SK-N-DZ (cell line): ENCODE measurements at regions not wholly inside any gene's neighbourhood (a gene's known extent, or its start where the extent isn't known, plus 50 kb on each side); places are given as distances from the start of the nearest gene placed in this dataset.

Source experiments
- DNase-seq: peaks from one replicate; pipeline ENCODE4 v3.0.0-alpha.2; 2015; ENCODE audit warnings: low spot score

DNA sequence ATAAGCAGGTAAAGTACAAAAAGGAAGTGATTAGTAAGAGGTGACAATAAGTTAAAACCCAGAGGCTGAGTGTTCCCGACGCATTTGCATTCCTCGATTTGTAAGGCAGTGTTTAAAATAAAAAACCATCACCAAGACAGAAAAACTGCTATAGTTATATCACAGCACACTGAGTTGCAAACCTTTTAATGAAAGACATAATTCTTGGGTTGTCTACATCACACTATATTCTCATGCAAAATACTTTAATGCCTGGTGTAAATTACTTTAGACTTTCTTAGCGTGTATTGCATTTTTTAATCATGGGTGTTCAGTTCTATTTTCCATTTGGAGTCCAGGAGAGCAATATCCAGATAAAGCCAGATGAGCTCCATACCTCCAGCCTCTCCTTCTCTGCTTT lies 458.5 kb downstream of the MTX2 start:
- no peak for DNase-seq

DNA sequence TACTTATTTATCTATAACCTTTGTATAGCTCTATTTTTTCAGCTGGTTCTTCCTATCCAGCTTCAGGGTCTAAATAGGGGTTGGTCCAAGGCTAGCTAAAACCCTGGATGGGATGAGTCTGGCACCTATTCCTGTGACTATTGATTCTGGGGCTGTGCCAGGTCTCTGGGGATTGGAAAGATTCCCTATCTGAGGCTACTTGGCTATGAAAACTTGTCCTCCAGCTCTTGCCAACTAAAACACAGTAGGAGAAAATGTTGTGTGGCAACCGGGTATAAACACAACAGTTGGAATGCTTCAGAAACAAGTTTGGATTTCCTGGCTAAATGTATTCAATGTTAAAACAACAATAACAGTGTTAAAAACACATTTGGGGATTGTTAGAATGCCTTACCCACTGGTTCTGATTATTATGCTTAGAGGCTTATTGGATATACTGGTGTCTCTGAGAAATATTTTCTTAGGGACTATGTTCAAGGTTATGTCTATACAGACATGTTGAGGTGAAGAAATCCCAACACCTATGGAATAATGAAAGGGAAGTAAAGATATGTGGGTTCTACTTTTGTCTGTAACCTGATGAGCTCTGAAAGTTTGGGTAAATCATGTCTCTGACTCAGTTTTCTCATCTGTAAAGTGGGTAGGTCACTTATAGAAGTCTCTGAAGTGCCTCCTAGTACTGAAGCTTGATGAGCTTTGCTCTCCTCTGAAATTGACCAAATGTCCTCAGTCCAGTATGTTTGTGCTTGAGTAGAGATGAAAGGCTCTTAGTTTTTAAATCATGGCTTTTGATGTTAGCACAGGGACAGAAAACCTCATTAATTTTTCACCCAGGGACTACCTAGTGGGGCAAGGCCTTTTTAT lies 460.7 kb downstream of the MTX2 start:
- DNase-seq = no peak

DNA sequence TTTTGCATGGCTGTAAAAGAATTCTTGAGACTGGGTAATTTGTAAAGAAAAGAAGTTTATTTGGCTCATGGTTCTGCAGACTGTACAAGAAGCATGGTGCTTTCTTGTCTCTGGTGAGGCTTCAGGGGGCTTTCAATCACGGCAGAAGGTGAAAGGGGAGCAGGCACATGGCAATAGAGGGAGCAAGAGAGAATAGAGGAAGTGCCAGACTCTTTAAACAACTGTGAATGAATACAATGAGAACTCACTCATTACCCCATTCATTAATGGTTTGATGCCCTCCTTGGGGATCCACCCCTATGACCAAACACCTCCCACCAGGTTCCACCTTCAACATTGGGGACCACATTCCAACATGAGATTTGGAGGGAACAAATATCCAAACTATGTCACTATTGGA lies 463.5 kb downstream of the MTX2 start:
- no peak for DNase-seq

DNA sequence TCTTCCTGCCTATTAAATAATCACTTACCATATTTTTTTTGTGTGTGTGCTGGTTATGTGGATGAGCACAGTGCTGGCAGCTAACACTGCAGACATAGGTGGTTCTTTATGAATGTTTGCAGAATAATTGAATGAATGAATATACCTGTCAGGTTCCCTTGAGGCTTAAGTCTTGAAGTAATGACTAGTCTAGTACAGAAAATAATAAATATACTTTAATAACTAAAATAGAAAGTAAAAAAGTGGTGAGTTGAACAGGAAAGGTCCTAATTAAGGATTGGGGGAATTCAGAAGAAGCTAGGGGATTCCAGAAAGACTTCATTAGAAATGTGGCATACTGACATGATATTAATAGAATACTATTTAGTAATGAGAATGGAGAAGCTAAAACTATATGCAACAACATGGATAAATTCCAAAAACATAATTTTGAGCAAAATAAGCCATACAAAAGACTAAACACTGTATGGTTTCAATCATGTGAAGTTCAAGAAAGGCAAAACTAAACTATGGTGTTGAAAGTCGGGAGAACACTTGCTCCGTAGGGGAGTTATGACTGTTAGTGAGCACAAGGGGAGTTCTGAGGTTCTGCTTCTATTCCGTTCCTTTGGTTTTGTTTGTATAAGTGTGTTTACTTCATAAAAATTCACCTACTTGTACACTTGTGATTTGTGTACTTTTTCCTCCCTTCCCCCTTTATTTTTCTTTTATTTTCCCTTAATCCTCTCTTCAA lies 464.6 kb downstream of the MTX2 start:
- no peak for DNase-seq

DNA sequence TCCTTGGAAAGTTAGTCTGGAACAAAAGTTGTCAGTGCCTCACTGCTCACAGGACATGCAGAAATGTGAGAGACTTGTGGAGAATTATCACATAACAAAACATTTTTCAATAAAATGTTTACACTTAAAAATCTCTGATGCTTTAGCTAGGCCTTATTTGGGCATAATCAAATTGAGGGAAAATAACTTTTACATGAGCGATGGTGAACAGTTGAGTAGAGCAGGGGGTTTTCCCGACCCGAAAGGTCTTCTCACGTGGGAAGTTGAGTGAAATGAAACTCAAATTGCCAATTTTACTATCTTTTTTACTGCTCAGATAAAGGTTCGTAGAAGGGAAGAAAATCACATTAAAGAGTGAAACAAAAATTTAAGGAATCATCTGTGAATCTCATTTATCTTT lies 465.6 kb downstream of the MTX2 start:
- DNase-seq = no peak

DNA sequence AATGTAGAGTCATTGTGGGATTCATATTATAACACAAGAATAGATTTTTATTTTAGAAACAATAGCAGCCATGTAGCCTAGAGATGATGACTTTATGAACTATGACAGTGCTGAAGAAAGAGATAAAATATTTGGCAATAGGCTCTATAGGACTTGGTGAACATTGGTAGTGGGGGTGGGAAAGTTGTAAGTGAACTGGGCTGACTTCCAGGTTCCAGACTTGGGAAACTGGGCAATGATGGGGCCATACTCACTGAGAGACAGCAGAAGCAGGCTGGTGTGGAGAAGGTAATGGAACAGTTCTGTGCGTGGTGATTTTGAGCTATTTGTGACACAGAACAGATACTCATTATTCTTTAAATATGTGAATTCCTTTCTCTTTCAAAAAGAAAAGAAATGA lies 470.3 kb upstream of the HNRNPA3 start:
- DNase-seq = no peak

DNA sequence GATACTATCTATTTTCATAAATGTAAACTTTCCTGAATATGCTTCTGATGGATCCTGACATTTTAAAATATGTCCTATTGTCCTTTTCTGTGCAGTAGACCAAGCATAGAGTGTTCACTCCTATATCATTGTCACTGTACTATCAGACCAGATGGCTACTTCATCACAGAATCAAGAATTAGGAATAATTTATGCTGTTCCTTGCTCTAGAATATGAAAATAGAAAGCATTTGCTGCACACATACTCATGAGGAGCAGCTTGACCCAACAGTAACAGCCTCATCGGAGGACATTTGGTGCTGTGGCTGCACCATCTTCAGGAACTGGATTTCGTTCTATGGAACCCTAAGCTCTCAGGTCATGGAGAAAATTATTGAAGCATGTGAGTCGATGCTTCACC lies 468.9 kb upstream of the HNRNPA3 start:
- DNase-seq = no peak

DNA sequence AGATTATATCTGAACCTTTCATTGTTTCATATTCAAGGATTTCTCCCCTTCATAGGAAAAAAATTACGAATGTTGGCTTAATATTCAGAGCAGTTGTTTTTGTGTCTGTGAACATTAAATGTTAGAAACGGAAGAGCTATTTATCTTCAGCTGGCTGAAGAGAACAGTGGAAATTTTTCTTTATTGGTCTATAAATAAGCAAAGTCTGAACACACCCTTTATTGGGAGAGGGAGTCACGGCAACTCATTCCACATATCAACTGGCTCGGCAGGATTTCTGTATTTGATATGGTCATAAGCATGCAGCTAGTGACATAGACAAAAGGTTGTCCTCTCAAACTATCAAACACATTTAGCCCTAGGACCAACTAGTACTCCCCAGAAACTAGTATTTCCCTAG lies 468.4 kb upstream of the HNRNPA3 start:
- no peak for DNase-seq

DNA sequence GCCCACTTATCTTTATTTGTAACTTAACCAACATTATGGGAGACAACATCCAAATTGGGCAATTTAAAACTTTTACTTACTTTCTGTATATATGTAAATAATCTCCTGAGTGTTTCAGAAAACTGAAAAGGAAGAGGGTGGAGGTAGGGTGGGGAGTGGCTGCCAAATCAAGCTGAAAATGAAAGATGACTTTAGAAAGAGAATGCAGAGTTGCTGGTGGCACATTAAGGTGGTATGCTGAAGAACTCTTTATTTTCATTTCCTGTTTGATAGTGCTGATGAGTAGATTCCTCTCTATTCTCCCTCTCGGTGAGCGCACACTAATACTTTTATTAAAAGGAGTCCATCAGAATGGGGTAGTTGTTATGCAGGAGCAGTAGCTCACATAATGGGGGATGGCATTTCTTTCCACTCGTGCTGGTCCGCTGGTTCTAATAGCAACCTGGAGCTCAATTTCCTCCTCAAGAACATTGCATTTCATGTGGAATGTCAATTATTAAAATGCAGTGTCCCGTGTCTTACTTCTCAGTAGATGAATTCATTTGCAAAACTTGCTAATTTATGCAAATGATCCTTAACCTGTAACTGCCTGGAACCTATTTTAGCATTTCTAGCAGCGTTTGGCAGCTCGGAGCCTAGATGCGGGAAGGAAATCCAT lies 466.9 kb upstream of the HNRNPA3 start:
- no peak for DNase-seq

DNA sequence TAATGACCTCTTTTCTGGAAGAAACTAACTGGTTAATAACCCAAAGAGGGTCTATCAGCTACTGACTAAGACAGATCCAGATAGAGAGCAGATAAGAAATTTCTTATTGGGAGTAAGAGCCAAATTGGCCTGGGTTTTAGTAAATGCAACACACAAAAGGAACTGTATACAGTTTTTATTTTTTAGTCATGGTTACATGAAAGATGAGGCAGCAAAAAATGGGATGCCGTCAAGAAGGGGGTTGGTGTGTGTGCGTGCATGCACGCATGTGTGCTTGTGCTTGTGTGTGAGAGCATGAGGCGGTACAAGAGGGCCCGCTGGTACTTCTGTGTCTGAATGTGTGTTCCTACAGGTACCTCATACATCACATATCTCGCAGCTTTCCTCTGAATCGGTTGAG lies 466.2 kb upstream of the HNRNPA3 start:
- no peak for DNase-seq

DNA sequence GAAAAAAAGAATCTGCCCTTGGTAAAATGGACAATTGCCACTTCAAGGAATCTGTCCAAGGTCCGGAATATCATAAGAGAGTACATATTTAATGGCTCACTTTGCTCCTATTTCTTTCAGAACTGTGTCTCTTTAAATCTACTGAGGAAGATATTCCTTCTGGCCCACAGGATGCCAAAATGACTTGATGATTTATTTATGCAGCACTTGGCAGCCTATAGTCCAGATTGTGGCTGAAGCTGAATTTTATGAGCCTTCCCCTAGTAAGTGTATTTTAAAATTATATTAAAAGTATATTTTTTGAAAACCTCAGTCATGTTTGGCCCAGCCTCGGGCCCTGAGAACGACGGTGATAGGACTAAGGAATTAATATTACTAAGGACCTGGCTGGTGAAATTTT lies 465.1 kb upstream of the HNRNPA3 start:
- no peak for DNase-seq

DNA sequence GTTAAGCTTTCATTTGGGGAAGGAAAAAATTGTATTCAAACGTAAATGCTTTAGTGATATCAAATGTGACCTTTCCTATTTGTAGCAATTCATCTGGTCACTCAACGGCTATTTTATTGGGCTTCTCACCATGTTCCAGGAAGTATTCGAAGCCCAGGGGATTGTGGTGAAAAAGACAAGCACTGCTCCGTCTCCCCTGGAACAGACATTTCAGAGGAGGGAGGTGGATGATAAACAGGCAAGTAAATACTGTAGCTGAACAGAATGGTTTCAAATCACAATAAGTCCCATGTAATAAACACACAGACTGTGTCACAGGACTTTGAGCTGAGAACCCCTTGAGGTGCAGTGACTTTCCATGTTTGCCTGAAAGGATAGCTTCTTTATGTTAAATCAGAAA lies 464.7 kb upstream of the HNRNPA3 start:
- no peak for DNase-seq

DNA sequence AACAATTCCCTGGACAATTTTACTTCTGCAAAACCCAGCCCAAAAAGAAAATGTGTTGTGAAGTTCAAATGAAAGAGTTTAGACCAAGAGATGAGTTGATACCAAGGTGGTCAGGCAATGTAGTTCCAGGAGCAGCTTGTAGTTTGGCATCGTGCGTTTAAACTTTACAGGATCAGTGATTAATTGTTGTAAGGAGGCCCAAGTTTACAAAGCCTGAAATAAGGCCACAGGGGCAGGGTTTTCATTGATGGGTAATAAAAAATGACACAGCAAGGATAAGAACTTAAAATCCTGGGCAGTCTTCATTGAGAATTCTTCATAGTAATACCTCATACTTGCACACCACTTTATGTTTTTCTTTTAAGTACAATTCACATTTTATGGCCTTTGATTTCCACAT lies 463.9 kb upstream of the HNRNPA3 start:
- DNase-seq = no peak

DNA sequence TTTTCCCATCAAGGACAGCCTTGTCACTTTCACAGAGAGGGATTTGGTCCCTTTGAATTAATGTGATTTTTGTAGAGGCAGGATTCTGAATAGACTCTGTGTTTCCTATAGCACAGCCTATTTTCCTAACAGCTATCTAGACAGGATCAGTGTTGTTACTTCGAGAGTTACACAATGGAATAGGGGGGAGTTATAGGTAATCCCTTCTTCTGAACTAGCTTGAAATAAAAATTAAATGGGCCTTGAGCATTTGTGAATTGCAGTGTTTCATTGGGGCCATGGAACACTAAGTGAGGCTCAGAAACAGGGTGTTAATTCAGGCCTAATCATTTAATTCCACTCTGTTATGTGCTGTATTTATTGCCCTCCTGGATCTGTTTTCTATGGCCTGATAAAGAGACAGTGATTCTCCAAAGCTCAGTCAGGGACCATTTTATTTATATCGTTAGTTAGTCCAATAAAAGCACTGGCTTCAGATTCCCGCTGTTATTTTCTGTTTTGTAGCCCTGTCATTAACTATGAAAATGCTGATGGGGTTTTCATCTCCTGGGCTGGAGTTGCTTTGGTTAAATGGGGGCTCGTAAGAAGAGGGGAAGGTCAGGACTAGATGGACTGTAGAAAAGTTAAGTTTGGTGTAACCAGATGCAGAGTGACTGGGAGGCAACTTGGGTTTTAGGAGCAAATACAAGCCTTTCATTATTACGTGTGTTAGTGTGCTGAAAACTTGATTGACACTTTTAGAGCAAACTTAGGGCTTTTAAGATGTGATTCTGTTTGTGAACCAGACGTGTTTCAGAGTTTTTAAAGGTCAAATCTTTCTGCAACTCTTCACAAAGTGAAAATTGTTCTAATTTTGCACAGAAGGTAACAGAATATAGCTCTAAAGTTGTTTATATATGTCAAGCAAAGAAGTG lies 461.0 kb upstream of the HNRNPA3 start:
- DNase-seq = no peak

DNA sequence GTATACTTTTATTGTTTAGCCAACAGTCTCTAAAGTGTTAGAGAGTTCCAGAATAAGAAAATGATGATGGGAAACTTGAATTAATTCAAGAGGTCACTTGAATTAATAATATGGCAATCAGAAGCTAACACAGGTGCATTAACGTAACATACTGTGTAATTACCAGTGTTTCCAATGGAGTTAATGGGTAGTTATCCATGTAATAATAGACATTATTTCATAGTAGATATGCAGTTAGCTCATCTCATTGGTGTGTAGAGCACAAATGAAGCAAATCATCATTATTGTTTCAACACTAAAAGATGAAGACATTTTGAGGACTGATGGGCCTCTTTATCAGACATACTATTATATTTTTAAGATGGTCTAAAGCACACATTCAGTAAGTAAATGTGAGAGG lies 460.3 kb upstream of the HNRNPA3 start:
- no peak for DNase-seq

DNA sequence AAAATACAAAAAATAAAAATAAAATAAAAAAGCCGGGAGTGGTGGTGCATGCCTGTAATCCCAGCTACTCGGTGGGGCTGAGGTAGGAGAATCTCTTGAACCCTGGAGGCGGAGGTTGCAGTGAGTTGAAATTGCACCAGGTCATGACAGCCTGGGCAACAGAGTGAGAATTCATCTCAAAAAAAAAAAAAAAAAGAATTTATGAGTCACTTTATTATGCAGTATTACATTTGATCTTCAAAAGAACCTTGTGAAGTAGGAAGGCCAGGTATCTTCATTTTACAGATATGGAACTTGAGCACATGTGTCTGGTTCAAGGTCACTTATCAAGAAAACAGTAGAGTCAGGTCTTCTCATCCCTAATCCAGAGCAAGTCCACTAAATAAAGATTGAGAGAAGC lies 459.4 kb upstream of the HNRNPA3 start:
- DNase-seq = no peak

DNA sequence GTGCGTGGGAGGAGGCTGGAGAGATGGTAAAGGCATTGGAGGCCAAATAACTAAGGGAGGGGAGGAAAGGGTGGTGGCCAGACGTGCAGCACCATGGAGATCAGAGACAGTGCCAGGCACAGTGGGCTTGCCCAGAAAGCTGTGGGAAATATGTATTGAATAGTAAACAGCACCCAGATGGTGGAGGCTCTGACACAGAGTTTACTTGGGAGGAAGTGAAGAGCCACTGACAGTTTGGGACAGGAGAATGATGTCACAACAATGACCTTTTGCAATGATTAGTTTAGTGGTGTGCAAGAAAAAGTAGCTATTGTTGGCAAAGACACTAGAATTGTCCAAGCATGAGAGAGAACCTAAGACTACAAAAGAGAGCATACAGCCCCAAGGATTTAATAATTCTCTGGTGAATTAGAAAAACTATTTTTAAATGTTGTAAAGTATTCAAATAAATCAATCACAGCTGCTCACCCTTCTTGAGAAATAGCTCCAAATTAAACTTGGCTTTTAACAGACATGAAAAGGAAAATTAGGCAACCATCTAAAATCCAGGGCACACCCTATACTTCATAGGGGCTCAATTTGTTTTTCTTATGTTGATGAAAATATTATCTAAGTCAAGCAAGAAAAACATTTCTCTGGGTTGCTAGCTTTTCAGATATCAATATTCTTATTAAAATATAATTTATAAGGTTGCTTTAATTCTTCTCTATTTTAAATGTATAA lies 458.7 kb upstream of the HNRNPA3 start:
- DNase-seq = no peak

DNA sequence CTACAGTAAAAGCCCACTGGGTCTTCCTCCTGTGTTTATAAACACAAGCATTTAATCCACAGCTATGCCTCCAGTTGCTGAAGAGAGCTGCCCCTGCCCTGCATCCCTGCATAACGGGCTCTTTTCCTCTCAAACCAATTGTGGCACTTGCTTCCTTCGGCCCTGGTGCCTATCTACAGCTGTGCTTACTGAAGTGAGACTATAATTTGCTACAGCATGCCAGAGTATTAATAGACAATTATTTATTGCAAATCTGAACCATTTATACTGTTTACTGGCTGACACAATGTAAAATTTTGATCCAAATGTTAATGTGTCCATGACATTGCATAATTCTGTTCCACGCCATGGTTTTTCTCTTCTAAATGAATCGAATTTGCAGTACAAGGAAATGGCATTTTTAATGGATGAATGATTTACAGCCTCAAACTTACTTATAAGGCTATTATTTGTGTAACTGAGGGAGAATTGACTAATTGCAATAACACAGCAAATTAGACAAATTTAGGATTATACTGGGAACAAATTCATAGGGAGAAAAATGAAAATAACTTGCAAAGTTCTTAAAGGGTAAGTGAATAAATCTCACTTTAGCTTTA lies 457.0 kb upstream of the HNRNPA3 start:
- no peak for DNase-seq

DNA sequence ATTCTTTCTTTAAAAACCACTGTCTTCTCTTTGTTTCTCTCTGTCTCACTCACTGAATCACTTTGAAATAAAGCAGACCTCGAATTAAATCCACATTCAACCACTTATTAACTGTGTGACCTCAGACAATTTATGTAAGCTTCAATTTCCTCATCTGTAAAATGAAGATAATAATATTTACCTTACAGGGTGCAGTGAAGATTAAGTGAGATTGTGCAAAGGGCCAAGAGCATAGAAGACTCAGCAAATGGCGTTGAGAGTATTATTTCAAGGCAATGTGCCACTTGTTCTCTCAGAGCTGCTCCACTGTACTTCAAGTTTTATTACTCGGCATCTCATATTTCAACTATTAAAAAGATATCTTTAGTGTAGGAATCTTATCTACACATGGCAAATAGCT lies 454.2 kb upstream of the HNRNPA3 start:
- DNase-seq = peak; percentile 41

DNA sequence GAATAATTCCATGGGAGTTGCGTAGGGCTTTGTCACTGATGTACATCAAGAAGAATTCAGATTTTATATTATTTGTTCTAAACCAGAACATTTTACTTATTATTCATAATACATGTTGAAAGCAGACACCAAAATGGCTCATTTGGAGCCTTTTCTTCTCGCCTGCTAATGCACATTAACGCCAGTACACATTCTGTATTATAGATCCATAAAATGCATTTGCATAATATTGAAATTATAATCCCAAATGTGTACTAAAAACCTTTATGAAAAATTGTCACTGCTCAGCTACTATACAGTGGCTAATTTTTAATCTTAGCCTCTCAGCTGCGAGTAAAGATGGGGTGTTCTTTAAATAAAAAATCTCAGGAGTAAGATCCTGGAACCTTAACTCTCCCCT lies 452.2 kb upstream of the HNRNPA3 start:
- DNase-seq = no peak

DNA sequence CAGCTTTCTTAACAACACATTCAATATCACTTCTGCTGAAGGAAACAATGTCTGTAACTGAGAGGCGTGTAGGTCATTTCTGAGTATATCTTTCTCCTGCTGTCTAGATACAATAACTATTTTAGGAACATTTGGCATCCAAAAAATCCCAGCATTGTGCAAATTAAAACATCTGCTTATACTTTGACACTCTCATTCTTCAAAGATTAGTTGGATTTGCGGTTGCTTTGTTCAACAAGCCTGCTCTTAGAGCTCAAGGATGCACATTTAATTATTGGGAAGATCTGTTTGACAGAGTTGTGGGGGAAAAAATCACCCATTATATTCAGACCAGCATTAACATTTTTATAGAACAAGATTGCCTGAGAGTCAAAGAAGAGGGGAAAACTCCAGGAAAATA lies 449.5 kb upstream of the HNRNPA3 start:
- DNase-seq = no peak
